A673 (cell line): ENCODE measurements at regions not wholly inside any gene's neighbourhood (a gene's known extent, or its start where the extent isn't known, plus 50 kb on each side); places are given as distances from the start of the nearest gene placed in this dataset.

Experiments
- BruUV-seq: library from RNA; stranded (reverse); fragments of 400-500 nt; replicated peaks from 2 replicates; lab custom pipeline; 2021; lab: Mats Ljungman, UMichigan
- CTCF ChIA-PET: fragments of 300-600 bp; sonication (Branson Sonifier 250); formaldehyde crosslinking; loops from one replicate; lab custom pipeline; 2022; ENCODE audit warnings: antibody characterized with exemption; lab: Charles Lee
- POLR2A ChIA-PET: fragments of 300-600 bp; sonication (Branson Sonifier 250); formaldehyde crosslinking; loops from one replicate; lab custom pipeline; 2022; ENCODE audit warnings: antibody characterized with exemption; ENCODE audit not compliant: low non-redundant PET; lab: Charles Lee
- DNase-seq: peaks from one replicate; pipeline ENCODE4 v3.0.0-alpha.2; 2015; ENCODE audit warnings: low spot score
- H3K27ac ChIP-seq: fragments of 200-600 bp; sonication (generic); 2 replicates; pipeline ENCODE4 v1.5.1; 2016; ENCODE audit warnings: mixed run types, low read depth, mild to moderate bottlenecking, mixed read lengths, antibody characterized with exemption, low read length; ENCODE audit not compliant: poor library complexity, severe bottlenecking
- H3K27me3 ChIP-seq: fragments of 200-600 bp; sonication (generic); replicated peaks from 2 replicates; pipeline ENCODE4 v1.6.1; 2017; ENCODE audit warnings: mixed run types, low read depth, mild to moderate bottlenecking, mixed read lengths, antibody characterized with exemption, low read length; ENCODE audit not compliant: insufficient read depth, poor library complexity
- H3K36me3 ChIP-seq: fragments of 200-600 bp; sonication (generic); 2 replicates; pipeline ENCODE4 v1.6.1; 2016; ENCODE audit warnings: mixed run types, mild to moderate bottlenecking, mixed read lengths, antibody characterized with exemption, low read length; ENCODE audit not compliant: insufficient read depth, poor library complexity, severe bottlenecking
- H3K4me1 ChIP-seq: fragments of 200-600 bp; sonication (generic); 2 replicates; pipeline ENCODE4 v1.6.1; 2017; ENCODE audit warnings: mixed run types, mild to moderate bottlenecking, mixed read lengths, antibody characterized with exemption, low read length; ENCODE audit not compliant: insufficient read depth, poor library complexity, severe bottlenecking
- H3K4me3 ChIP-seq: fragments of 200-600 bp; sonication (generic); 2 replicates; pipeline ENCODE4 v1.5.1; 2016; ENCODE audit warnings: low read depth, mixed run types, mild to moderate bottlenecking, mixed read lengths, low read length; ENCODE audit not compliant: poor library complexity, severe bottlenecking
- H3K9me3 ChIP-seq: fragments of 200-600 bp; sonication (generic); 2 replicates; pipeline ENCODE4 v1.6.1; 2016; ENCODE audit warnings: mixed run types, low read depth, mild to moderate bottlenecking, mixed read lengths, antibody characterized with exemption, low read length; ENCODE audit not compliant: poor library complexity, severe bottlenecking
- CTCF ChIP-seq: fragments of 300-800, 200-600 bp; sonication (generic); conservative IDR thresholded peaks from 2 replicates; pipeline ENCODE4 v1.5.1; 2017; ENCODE audit warnings: low read depth, mild to moderate bottlenecking, antibody characterized with exemption, low read length, moderate library complexity, mixed read lengths
- EZH2 ChIP-seq: fragments of 200-600 bp; sonication (generic); IDR thresholded peaks from 2 replicates; pipeline ENCODE4 v1.6.1; 2017; ENCODE audit warnings: borderline replicate concordance, low read depth, mild to moderate bottlenecking, mixed read lengths, antibody characterized with exemption, low read length; ENCODE audit not compliant: poor library complexity, severe bottlenecking
- intact Hi-C: fragments of 100-400 bp; cut with micrococcal nuclease; formaldehyde crosslinking; loops from one replicate; pipeline ENCODE4 v1.10.0; 2022; ENCODE audit not compliant: unreplicated experiment

- Histone ChIP-seq H3K4me3 (no peak overlapping the region), H3K4me1 (peaks cover 7% of the 10 kb centered on the region), H3K27me3 (no peaks in the 10 kb centered on the region), H3K27ac (peak overlapping the region; percentile 37), H3K9me3 (no peaks in the 10 kb centered on the region), H3K36me3 (peaks cover 7% of the 10 kb centered on the region)
- BruUV-seq: no TSS peak
- ChIA-PET POLR2A (interaction anchor here (0.6 kb wide), 1 partner anchor 447 kb away, joined by 3 read pairs; no protein-coding TSS in a partner anchor), CTCF (interaction anchor here (0.7 kb wide), 1 partner anchor 230 kb away, joined by 3 read pairs; no protein-coding TSS in a partner anchor)
- no peak for TF ChIP-seq EZH2
- TF ChIP-seq CTCF: no peak
- intact Hi-C loops: no loop called here
- no peak for DNase-seq
Measured at GRCh38 chr14:71675900-71676287, 256.3 kb upstream of the RGS6 start.

- no TSS peak for BruUV-seq
- H3K4me3 ChIP-seq: no peak overlapping the region
- H3K36me3 ChIP-seq: no peaks in the 10 kb centered on the region
- H3K27ac ChIP-seq: no peak overlapping the region
- intact Hi-C loops: no loop called here
- ChIA-PET POLR2A (no interaction called here), CTCF (no interaction called here)
- no peaks in the 10 kb centered on the region for H3K4me1 ChIP-seq
- no peak for DNase-seq
- H3K9me3 ChIP-seq: no peaks in the 10 kb centered on the region
- TF ChIP-seq EZH2: no peak
- TF ChIP-seq CTCF: no peak
- H3K27me3 ChIP-seq: no peaks in the 10 kb centered on the region
Measured at GRCh38 chr14:71680736-71681387, 251.4 kb upstream of the RGS6 start.

- no peaks in the 10 kb centered on the region for H3K36me3 ChIP-seq
- ChIA-PET POLR2A (no interaction called here), CTCF (interaction anchor here (0.7 kb wide), 1 partner anchor 107 kb away, joined by 3 read pairs; no protein-coding TSS in a partner anchor)
- TF ChIP-seq EZH2: no peak
- no peak for TF ChIP-seq CTCF
- no peaks in the 10 kb centered on the region for H3K27me3 ChIP-seq
- H3K4me1 ChIP-seq: peaks cover 4% of the 10 kb centered on the region
- no peak for DNase-seq
- no peak overlapping the region for H3K27ac ChIP-seq
- H3K4me3 ChIP-seq: no peak overlapping the region
- H3K9me3 ChIP-seq: no peaks in the 10 kb centered on the region
- BruUV-seq: no TSS peak
- intact Hi-C loops: no loop called here
Measured at GRCh38 chr14:71682337-71682736, 249.9 kb upstream of the RGS6 start.
